Smooth muscle cell (in vitro differentiated cells): ENCODE measurements at regions not wholly inside any gene's neighbourhood (a gene's known extent, or its start where the extent isn't known, plus 50 kb on each side); places are given as distances from the start of the nearest gene placed in this dataset.

Source experiments
- DNase-seq: peaks from one replicate; lab custom pipeline; 2025; ENCODE audit not compliant: unreplicated experiment; lab: John Stamatoyannopoulos, UW
- H2AFZ ChIP-seq: fragments of 200-600 bp; sonication (generic); 2 replicates; pipeline ENCODE4 v1.6.0; 2016; ENCODE audit warnings: antibody characterized with exemption, low read depth, mild to moderate bottlenecking
- H3F3A ChIP-seq: fragments of 200-600 bp; sonication (generic); 2 replicates; pipeline ENCODE4 v1.6.0; 2017; ENCODE audit warnings: antibody characterized with exemption, low read depth
- H3K27ac ChIP-seq: fragments of 200-600 bp; sonication (generic); 2 replicates; pipeline ENCODE4 v1.5.1; 2016; ENCODE audit warnings: low read depth, mild to moderate bottlenecking
- H3K27me3 ChIP-seq: fragments of 200-600 bp; sonication (generic); 2 replicates; pipeline ENCODE4 v1.6.1; 2016; ENCODE audit warnings: low read depth, mild to moderate bottlenecking
- H3K36me3 ChIP-seq: fragments of 200-600 bp; sonication (generic); 2 replicates; pipeline ENCODE4 v1.5.1; 2016; ENCODE audit warnings: low read depth
- H3K4me1 ChIP-seq: fragments of 200-600 bp; sonication (generic); 2 replicates; pipeline ENCODE4 v1.5.1; 2016; ENCODE audit warnings: low read depth
- H3K4me2 ChIP-seq: fragments of 200-600 bp; sonication (generic); 2 replicates; pipeline ENCODE4 v1.6.0; 2016; ENCODE audit warnings: mild to moderate bottlenecking
- H3K4me3 ChIP-seq: fragments of 200-600 bp; sonication (generic); 2 replicates; pipeline ENCODE4 v1.5.1; 2016; ENCODE audit warnings: mild to moderate bottlenecking
- H3K79me2 ChIP-seq: fragments of 200-600 bp; sonication (generic); 2 replicates; pipeline ENCODE4 v1.6.0; 2016; ENCODE audit warnings: low read depth, mild to moderate bottlenecking
- H3K9ac ChIP-seq: fragments of 200-600 bp; sonication (generic); 2 replicates; pipeline ENCODE4 v1.6.0; 2016; ENCODE audit warnings: low read depth
- H3K9me3 ChIP-seq: fragments of 200-600 bp; sonication (generic); replicated peaks from 2 replicates; pipeline ENCODE4 v1.5.1; 2016; ENCODE audit warnings: low read depth
- H4K20me1 ChIP-seq: fragments of 200-600 bp; sonication (generic); 2 replicates; pipeline ENCODE4 v1.6.0; 2016; ENCODE audit warnings: low read depth
- CTCF ChIP-seq: fragments of 200-600 bp; sonication (generic); IDR thresholded peaks from 2 replicates; pipeline ENCODE4 v1.5.1; 2017; ENCODE audit warnings: borderline replicate concordance, mild to moderate bottlenecking, antibody characterized with exemption; ENCODE audit not compliant: insufficient read depth, poor library complexity, severe bottlenecking
- WGBS: methylation state at CpG from one replicate; pipeline ENCODE4 v1.1.7; 2016; ENCODE audit warnings: low lambda C conversion rate; 5-methylcytosine and 5-hydroxymethylcytosine counted together

GRCh38 chr11:10623797-10624761, 55.6 kb upstream of the LYVE1 start:
- no peak overlapping the region for H3K4me2 ChIP-seq
- TF ChIP-seq CTCF = peak; percentile 39
- H3F3A ChIP-seq = no peaks in the 10 kb centered on the region
- no peaks in the 10 kb centered on the region for H4K20me1 ChIP-seq
- H3K27me3 ChIP-seq = no peaks in the 10 kb centered on the region
- H3K9me3 ChIP-seq = no peaks in the 10 kb centered on the region
- H3K79me2 ChIP-seq = no peaks in the 10 kb centered on the region
- H3K36me3 ChIP-seq = no peaks in the 10 kb centered on the region
- H3K9ac ChIP-seq = no peak overlapping the region
- H2AFZ ChIP-seq = no peak overlapping the region
- 86% methylated on average over 11 of the region's 11 CpGs for WGBS
- H3K4me3 ChIP-seq = no peak overlapping the region
- no peak for DNase-seq
- no peaks in the 10 kb centered on the region for H3K4me1 ChIP-seq
- H3K27ac ChIP-seq = no peak overlapping the region

DNA sequence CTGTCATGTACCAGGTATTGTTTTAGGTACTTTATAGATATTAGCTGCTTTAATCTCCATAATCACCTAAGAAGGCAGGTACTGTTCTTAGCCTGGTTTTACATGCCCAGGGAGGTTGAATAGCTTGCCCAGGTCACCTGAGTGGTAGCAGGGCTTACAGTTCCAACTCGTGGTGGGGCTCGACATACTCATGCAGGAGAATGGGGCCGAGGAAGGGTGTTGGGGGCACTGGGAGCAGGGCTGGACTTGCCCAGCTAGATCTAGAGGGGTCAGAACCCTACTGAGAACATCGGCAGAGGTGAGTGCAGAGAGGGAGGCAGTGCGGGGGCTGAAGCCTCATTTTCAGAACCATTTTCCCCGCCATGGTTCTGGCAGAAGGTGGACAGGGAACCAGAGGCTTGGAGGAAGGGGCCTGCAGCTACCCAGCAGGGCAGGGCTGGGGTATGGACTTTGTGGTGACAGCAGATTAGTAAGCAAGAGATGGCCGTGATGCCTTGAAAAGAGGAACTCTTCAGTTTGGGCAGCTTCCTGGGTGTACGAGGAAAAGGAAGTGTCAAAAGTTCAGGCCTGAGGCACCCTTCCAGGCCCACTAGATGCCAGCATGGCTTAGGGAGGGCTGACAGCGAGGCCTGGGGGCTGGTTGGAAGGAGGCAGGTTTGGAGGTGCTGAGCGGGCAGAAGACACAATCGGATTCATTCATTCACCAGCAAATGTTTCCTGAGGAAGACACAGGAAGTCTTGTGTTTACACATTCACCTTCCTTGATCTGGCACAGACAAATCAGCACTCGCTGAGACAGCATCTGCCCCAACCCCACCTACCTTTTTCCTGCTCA, 54.7 kb upstream of the LYVE1 start:
- no peaks in the 10 kb centered on the region for H3K36me3 ChIP-seq
- no peaks in the 10 kb centered on the region for H3K4me1 ChIP-seq
- H4K20me1 ChIP-seq = no peaks in the 10 kb centered on the region
- H2AFZ ChIP-seq = no peak overlapping the region
- no peaks in the 10 kb centered on the region for H3K79me2 ChIP-seq
- no peaks in the 10 kb centered on the region for H3K9me3 ChIP-seq
- no peaks in the 10 kb centered on the region for H3K27me3 ChIP-seq
- WGBS = 94% methylated on average over 12 of the region's 12 CpGs
- no peaks in the 10 kb centered on the region for H3F3A ChIP-seq
- TF ChIP-seq CTCF = no peak
- no peak overlapping the region for H3K27ac ChIP-seq
- H3K4me3 ChIP-seq = no peak overlapping the region
- no peak overlapping the region for H3K4me2 ChIP-seq
- no peak for DNase-seq
- no peak overlapping the region for H3K9ac ChIP-seq

- H4K20me1 ChIP-seq = no peaks in the 10 kb centered on the region
- no peaks in the 10 kb centered on the region for H3K9me3 ChIP-seq
- H3K9ac ChIP-seq = no peak overlapping the region
- H3K27me3 ChIP-seq = no peaks in the 10 kb centered on the region
- H3K79me2 ChIP-seq = no peaks in the 10 kb centered on the region
- no peaks in the 10 kb centered on the region for H3F3A ChIP-seq
- H3K36me3 ChIP-seq = no peaks in the 10 kb centered on the region
- no peak for DNase-seq
- TF ChIP-seq CTCF = no peak
- no peaks in the 10 kb centered on the region for H3K4me1 ChIP-seq
- no peak overlapping the region for H3K4me3 ChIP-seq
- WGBS = 64% methylated on average over 2 of the region's 2 CpGs
- H3K4me2 ChIP-seq = no peak overlapping the region
- H2AFZ ChIP-seq = no peak overlapping the region
- H3K27ac ChIP-seq = no peak overlapping the region
Measured at GRCh38 chr11:10622108-10622507, 53.6 kb upstream of the LYVE1 start.
